LNCaP clone FGC (cell line): ENCODE measurements at regions not wholly inside any gene's neighbourhood (a gene's known extent, or its start where the extent isn't known, plus 50 kb on each side); places are given as distances from the start of the nearest gene placed in this dataset.

Experiments used
- DNase-seq: peaks from one replicate; pipeline ENCODE4 v3.0.0-alpha.2; 2011; ENCODE audit warnings: low read depth
- H3K4me3 ChIP-seq: 2 replicates; pipeline ENCODE4 v1.5.1; 2011; ENCODE audit warnings: mild to moderate bottlenecking, low read depth, low read length, control low read depth
- CTCF ChIP-seq: IDR thresholded peaks from 2 replicates; pipeline ENCODE4 v1.5.1; 2012; ENCODE audit warnings: mild to moderate bottlenecking; ENCODE audit not compliant: control insufficient read depth, insufficient read depth; ENCODE audit errors: extremely low read depth

- H3K4me3 ChIP-seq, result no peak overlapping the region
- no peak for DNase-seq
- no peak for TF ChIP-seq CTCF
These were observed 648.0 kb upstream of the KIRREL3 start for GRCh38 chr11:127648583-127648982.

DNA sequence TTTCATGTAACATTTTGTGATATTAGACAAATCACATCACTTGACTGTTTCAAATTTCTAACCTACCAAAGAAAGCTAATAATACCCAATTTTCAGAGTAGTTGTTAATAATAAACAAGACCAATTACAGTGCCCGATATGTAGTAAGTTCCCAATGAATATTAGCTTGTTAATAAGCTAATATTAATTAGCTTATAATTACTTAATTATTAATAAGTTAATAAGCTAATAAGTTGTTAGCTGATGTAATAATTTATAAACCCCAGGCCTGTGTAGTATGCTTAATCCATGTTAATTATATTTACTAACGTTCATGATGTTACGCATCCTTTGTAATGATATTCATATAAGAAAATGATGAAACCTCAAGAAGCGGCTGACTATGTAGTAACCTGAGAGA lies 643.8 kb upstream of the KIRREL3 start:
- no peak overlapping the region for H3K4me3 ChIP-seq
- TF ChIP-seq CTCF, result no peak
- DNase-seq, result no peak

DNA sequence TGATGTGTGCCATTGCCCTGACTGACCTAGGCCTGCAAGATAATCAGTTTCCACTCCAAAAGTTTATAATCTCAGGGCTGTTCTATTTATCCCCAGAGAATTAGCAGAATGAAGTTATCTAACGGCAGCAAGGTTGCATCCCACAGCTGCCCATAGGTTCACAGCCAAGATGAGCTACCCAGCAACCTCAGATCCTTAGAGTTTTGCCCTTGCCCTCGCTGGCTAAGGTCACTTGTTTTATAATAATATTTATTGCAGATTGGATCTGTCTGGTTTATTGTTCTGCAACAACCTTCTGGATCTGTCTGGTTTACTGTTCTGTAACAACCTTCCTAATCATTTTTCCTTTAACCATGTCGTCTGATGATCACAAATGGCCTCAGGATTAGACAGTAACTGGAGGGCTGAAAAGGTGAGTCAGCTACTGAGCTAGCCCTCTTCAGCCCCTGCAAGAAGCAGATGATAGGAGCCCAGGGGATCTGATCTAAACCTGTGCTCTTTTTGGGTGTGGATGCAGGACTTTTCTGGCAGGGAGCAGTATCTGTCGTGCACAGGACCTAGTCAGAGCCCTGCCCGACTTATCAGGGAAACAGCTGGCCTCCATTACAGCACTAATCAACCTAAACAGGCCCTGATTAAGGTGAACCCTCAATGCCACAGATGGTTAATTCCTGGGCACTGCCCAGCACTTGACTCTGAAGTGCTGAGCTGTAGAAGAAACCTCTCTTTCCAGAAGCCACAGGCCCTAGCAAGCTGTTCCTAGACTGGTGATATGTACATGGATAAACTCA lies 642.9 kb upstream of the KIRREL3 start:
- no peak for TF ChIP-seq CTCF
- no peak for DNase-seq
- no peak overlapping the region for H3K4me3 ChIP-seq

GRCh38 chr11:127640561-127641451 lies 640.2 kb upstream of the KIRREL3 start:
- no peak for DNase-seq
- no peak for TF ChIP-seq CTCF
- no peak overlapping the region for H3K4me3 ChIP-seq

GRCh38 chr11:127639916-127640315 lies 639.3 kb upstream of the KIRREL3 start:
- no peak for TF ChIP-seq CTCF
- no peak for DNase-seq
- no peak overlapping the region for H3K4me3 ChIP-seq

- no peak overlapping the region for H3K4me3 ChIP-seq
- DNase-seq, result no peak
- no peak for TF ChIP-seq CTCF
These were observed 632.6 kb upstream of the KIRREL3 start for GRCh38 chr11:127632976-127633680.
